ENCODE measurements at regions not wholly inside any gene's neighbourhood (a gene's known extent, or its start where the extent isn't known, plus 50 kb on each side); places are given as distances from the start of the nearest gene placed in this dataset.

DNA sequence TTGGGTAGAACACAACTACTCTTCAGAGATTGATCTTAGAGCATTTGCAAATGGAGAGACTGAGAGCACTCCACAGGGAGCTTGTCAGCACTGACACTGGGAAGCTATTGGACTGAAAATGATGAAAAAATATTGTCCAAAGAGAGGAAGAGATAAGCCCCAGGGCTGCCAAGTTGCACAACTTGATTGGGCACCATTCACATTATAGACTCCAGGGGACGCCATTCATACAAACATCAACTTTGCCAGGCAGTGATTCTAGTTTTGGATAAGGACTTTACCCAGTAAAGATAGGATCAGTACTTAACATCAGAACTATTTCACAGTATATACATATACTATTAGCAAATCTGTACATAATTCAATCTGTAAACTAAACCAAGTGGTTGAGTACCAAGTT is 79.6 kb upstream of the MYCN start:
- TF ChIP-seq, protein P1, sequence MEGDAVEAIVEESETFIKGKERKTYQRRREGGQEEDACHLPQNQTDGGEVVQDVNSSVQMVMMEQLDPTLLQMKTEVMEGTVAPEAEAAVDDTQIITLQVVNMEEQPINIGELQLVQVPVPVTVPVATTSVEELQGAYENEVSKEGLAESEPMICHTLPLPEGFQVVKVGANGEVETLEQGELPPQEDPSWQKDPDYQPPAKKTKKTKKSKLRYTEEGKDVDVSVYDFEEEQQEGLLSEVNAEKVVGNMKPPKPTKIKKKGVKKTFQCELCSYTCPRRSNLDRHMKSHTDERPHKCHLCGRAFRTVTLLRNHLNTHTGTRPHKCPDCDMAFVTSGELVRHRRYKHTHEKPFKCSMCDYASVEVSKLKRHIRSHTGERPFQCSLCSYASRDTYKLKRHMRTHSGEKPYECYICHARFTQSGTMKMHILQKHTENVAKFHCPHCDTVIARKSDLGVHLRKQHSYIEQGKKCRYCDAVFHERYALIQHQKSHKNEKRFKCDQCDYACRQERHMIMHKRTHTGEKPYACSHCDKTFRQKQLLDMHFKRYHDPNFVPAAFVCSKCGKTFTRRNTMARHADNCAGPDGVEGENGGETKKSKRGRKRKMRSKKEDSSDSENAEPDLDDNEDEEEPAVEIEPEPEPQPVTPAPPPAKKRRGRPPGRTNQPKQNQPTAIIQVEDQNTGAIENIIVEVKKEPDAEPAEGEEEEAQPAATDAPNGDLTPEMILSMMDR (IDR thresholded peaks at IDR 0.05) = no peak
- TF ChIP-seq EP300 (IDR thresholded peaks at IDR 0.05) = no peak
- TF ChIP-seq POLR2A (IDR thresholded peaks at IDR 0.05) = no peak
- TF ChIP-seq POLR2AphosphoS5 (IDR thresholded peaks at IDR 0.05) = no peak
